H1 (cell line): ENCODE measurements at regions not wholly inside any gene's neighbourhood (a gene's known extent, or its start where the extent isn't known, plus 50 kb on each side); places are given as distances from the start of the nearest gene placed in this dataset.

Source experiments
- CTCF ChIA-PET: fragments of 300-600 bp; sonication (Branson Sonifier 250); formaldehyde crosslinking; loops from one replicate; lab custom pipeline; 2021; ENCODE audit not compliant: partially characterized antibody; lab: Charles Lee
- POLR2A ChIA-PET: fragments of 300-600 bp; sonication (Branson Sonifier 250); formaldehyde crosslinking; loops from one replicate; lab custom pipeline; 2021; ENCODE audit warnings: inconsistent platforms; ENCODE audit not compliant: partially characterized antibody; lab: Charles Lee
- DNase-seq, 2 experiments: peaks; one replicate each; pipeline versions ENCODE4 v3.0.0 to v3.0.0-alpha.2; 2010 to 2022; ENCODE audit warnings: low spot score in 2 of 2, low read depth in 1 of 2, mixed read lengths in 1 of 2
- FAIRE-seq: peaks from 2 replicates; lab custom pipeline; 2011; peaks lifted over from hg19 to GRCh38; lab: Jason Lieb, UNC
- H2AFZ ChIP-seq: 2 replicates; pipeline ENCODE4 v1.8.1; 2012; ENCODE audit warnings: low read length, inconsistent platforms
- H2AK5ac ChIP-seq: 2 replicates; pipeline ENCODE4 v1.6.1; 2013; ENCODE audit warnings: low read depth, low read length
- H2BK120ac ChIP-seq: replicated peaks from 2 replicates; pipeline ENCODE3; 2013; ENCODE audit warnings: low read depth, low read length, inconsistent platforms
- H2BK12ac ChIP-seq: 2 replicates; pipeline ENCODE4 v1.6.1; 2013; ENCODE audit warnings: low read depth, low read length
- H2BK15ac ChIP-seq: 2 replicates; pipeline ENCODE4 v1.6.1; 2013; ENCODE audit warnings: low read length
- H2BK20ac ChIP-seq: 2 replicates; pipeline ENCODE4 v1.6.1; 2013; ENCODE audit warnings: low read length
- H2BK5ac ChIP-seq: 2 replicates; pipeline ENCODE4 v1.6.1; 2013; ENCODE audit warnings: low read depth, low read length
- H3K14ac ChIP-seq: 2 replicates; pipeline ENCODE4 v1.6.1; 2013; ENCODE audit warnings: inconsistent platforms; ENCODE audit not compliant: insufficient read length
- H3K18ac ChIP-seq: 2 replicates; pipeline ENCODE4 v1.6.1; 2013; ENCODE audit warnings: low read length; ENCODE audit errors: extremely low read depth
- H3K23ac ChIP-seq: 2 replicates; pipeline ENCODE4 v1.6.1; 2013; ENCODE audit warnings: inconsistent platforms; ENCODE audit not compliant: insufficient read length
- H3K23me2 ChIP-seq: 2 replicates; pipeline ENCODE4 v1.6.1; 2013; ENCODE audit warnings: low read depth, low read length
- H3K27ac ChIP-seq: 2 replicates; pipeline ENCODE4 v1.6.1; 2011; ENCODE audit warnings: low read depth, low read length, inconsistent platforms
- H3K27me3 ChIP-seq, 4 experiments: replicated peaks in 1 of 4; 1 replicate in 1 of 4; 2 replicates in 3 of 4; pipeline versions ENCODE4 v1.6.1 to v1.8.1; 2011 to 2013; ENCODE audit warnings: low read length in 3 of 4, mild to moderate bottlenecking in 3 of 4, inconsistent platforms in 2 of 4, mixed read lengths in 2 of 4, moderate library complexity in 1 of 4; ENCODE audit not compliant: control insufficient read depth in 3 of 4, insufficient read depth in 3 of 4; ENCODE audit errors: extremely low read depth in 1 of 4
- H3K36me3 ChIP-seq, 4 experiments: 2 replicates each; pipeline versions ENCODE4 v1.6.1 to v1.8.1; 2011 to 2013; ENCODE audit warnings: mild to moderate bottlenecking in 4 of 4, low read length in 3 of 4, moderate library complexity in 2 of 4, control low read depth in 1 of 4, inconsistent platforms in 1 of 4; ENCODE audit not compliant: insufficient read depth in 4 of 4, control insufficient read depth in 2 of 4
- H3K4ac ChIP-seq: replicated peaks from 2 replicates; pipeline ENCODE3; 2013; ENCODE audit warnings: low read length, low read depth, mixed read lengths, inconsistent platforms; ENCODE audit not compliant: insufficient read length
- H3K4me1 ChIP-seq, 4 experiments: replicated peaks in 1 of 4; 1 replicate in 1 of 4; 2 replicates in 3 of 4; pipeline versions ENCODE4 v1.6.1 to v1.8.1; 2011 to 2013; ENCODE audit warnings: low read length in 3 of 4, inconsistent platforms in 2 of 4, mixed read lengths in 1 of 4; ENCODE audit not compliant: insufficient read depth in 4 of 4, control insufficient read depth in 3 of 4
- H3K4me2 ChIP-seq, 2 experiments: 2 replicates each; pipeline versions ENCODE4 v1.6.1 to v1.8.1; 2011 to 2013; ENCODE audit warnings: low read depth in 2 of 2, low read length in 2 of 2, control low read depth in 1 of 2, inconsistent platforms in 1 of 2, mild to moderate bottlenecking in 1 of 2; ENCODE audit not compliant: insufficient read depth in 1 of 2
- H3K4me3 ChIP-seq, 4 experiments: fragments of 200-600, 300-600 bp in 1 of 4; sonication (generic), shearing (Covaris generic), sonication (Bioruptor Twin) in 1 of 4; 2 replicates each; pipeline versions ENCODE4 v1.5.1 to v1.8.1; 2011 to 2016; ENCODE audit warnings: low read length in 4 of 4, low read depth in 3 of 4, control low read depth in 2 of 4, inconsistent platforms in 2 of 4, mild to moderate bottlenecking in 2 of 4, mixed read lengths in 1 of 4, moderate library complexity in 1 of 4; ENCODE audit not compliant: insufficient read depth in 2 of 4; ENCODE audit errors: extremely low read depth in 1 of 4
- H3K56ac ChIP-seq: replicated peaks from 2 replicates; pipeline ENCODE3; 2013; ENCODE audit warnings: low read depth, mild to moderate bottlenecking, mixed read lengths, low read length, inconsistent platforms; ENCODE audit not compliant: insufficient read length
- H3K79me1 ChIP-seq: 2 replicates; pipeline ENCODE4 v1.6.1; 2013; ENCODE audit warnings: low read depth, low read length, control low read depth
- H3K79me2 ChIP-seq, 2 experiments: 2 replicates each; pipeline versions ENCODE4 v1.6.1 to v1.8.1; 2012 to 2013; ENCODE audit warnings: low read length in 2 of 2, mild to moderate bottlenecking in 2 of 2, inconsistent platforms in 1 of 2; ENCODE audit not compliant: insufficient read depth in 2 of 2, control insufficient read depth in 1 of 2
- H3K9ac ChIP-seq, 4 experiments: replicated peaks in 1 of 4; 1 replicate in 1 of 4; 2 replicates in 3 of 4; pipeline versions ENCODE4 v1.6.1 to v1.8.1; 2011 to 2013; ENCODE audit warnings: low read depth in 3 of 4, low read length in 3 of 4, control low read depth in 2 of 4, mild to moderate bottlenecking in 2 of 4, moderate library complexity in 2 of 4, inconsistent platforms in 1 of 4; ENCODE audit errors: extremely low read depth in 1 of 4
- H3K9me3 ChIP-seq, 2 experiments: 2 replicates each; pipeline versions ENCODE4 v1.6.1 to v1.8.1; 2012 to 2013; ENCODE audit warnings: mild to moderate bottlenecking in 2 of 2, moderate library complexity in 2 of 2, control low read depth in 1 of 2, inconsistent platforms in 1 of 2, low read depth in 1 of 2, low read length in 1 of 2, mixed read lengths in 1 of 2; ENCODE audit not compliant: insufficient read depth in 2 of 2
- H4K20me1 ChIP-seq, 2 experiments: replicated peaks in 1 of 2; 2 replicates each; pipeline versions ENCODE3 to v1.8.1; 2011 to 2013; ENCODE audit warnings: inconsistent platforms in 2 of 2, low read length in 2 of 2, mild to moderate bottlenecking in 1 of 2; ENCODE audit not compliant: insufficient read depth in 2 of 2, control insufficient read depth in 1 of 2
- H4K5ac ChIP-seq: 2 replicates; pipeline ENCODE4 v1.6.1; 2013; ENCODE audit warnings: low read length, low read depth, mixed read lengths, inconsistent platforms; ENCODE audit not compliant: insufficient read length
- H4K8ac ChIP-seq: 2 replicates; pipeline ENCODE4 v1.8.0; 2013; ENCODE audit warnings: mild to moderate bottlenecking, moderate library complexity, low read length, inconsistent platforms; ENCODE audit not compliant: insufficient read depth; ENCODE audit errors: extremely low read depth
- H4K91ac ChIP-seq: replicated peaks from 2 replicates; pipeline ENCODE3; 2013; ENCODE audit warnings: low read length, mixed read lengths, inconsistent platforms; ENCODE audit not compliant: insufficient read length
- SP4 ChIP-seq: IDR thresholded peaks from 2 replicates; pipeline ENCODE4 v1.6.1; 2012; ENCODE audit warnings: low read length, inconsistent platforms
- WGBS, 2 experiments: shearing (Covaris generic) in 1 of 2; methylation state at CpG; one replicate each; pipeline versions ENCODE4 v1.1.6 to v1.1.7; 2013 to 2015; ENCODE audit warnings: low lambda C conversion rate in 2 of 2, mixed read lengths in 2 of 2, inconsistent platforms in 1 of 2, low coverage in 1 of 2, missing lambda C conversion rate in 1 of 2; ENCODE audit not compliant: insufficient replicate concordance in 2 of 2, insufficient coverage in 1 of 2, insufficient read length in 1 of 2; ENCODE audit errors: extremely low coverage in 1 of 2, missing lambda C conversion rate in 1 of 2; 5-methylcytosine and 5-hydroxymethylcytosine counted together

- FAIRE-seq = no peak
- Histone ChIP-seq H3K27ac (no peak overlapping the region), H2AFZ (no peak overlapping the region)
Measured at GRCh38 chr3:148319161-148319915, 378.4 kb upstream of the AGTR1 start.

More at GRCh38 chr3:148319161-148319915, 378.4 kb upstream of the AGTR1 start:
- no peak overlapping the region for H3K23ac ChIP-seq
- ChIA-PET POLR2A (no interaction called here), CTCF (no interaction called here)
- no peak overlapping the region for H2BK5ac ChIP-seq
- H2BK15ac ChIP-seq = no peak overlapping the region
- no peak overlapping the region for H4K8ac ChIP-seq
- no peak overlapping the region for H3K4me3 ChIP-seq
- H3K4ac ChIP-seq = no peak overlapping the region
- H4K5ac ChIP-seq = no peak overlapping the region
- no peak overlapping the region for H4K91ac ChIP-seq
- no peaks in the 10 kb centered on the region for H3K79me1 ChIP-seq
- H3K4me2 ChIP-seq = no peak overlapping the region
- no peaks in the 10 kb centered on the region for H3K79me2 ChIP-seq
- no peak for DNase-seq
- no peak overlapping the region for H2BK120ac ChIP-seq
- no peak overlapping the region for H3K14ac ChIP-seq
- H4K20me1 ChIP-seq = no peaks in the 10 kb centered on the region
- no peaks in the 10 kb centered on the region for H3K27me3 ChIP-seq
- no peak overlapping the region for H3K18ac ChIP-seq
- no peaks in the 10 kb centered on the region for H3K4me1 ChIP-seq
- no peak overlapping the region for H3K9ac ChIP-seq
- no peaks in the 10 kb centered on the region for H3K9me3 ChIP-seq
- no peak overlapping the region for H2BK12ac ChIP-seq
- H3K23me2 ChIP-seq = no peaks in the 10 kb centered on the region
- no peaks in the 10 kb centered on the region for H3K36me3 ChIP-seq
- WGBS, 2 experiments = 96% methylated on average over 7 of the region's 7 CpGs; no CpG with 5 or more reads in 1 of the 2 experiments
- no peak overlapping the region for H2BK20ac ChIP-seq
- no peak overlapping the region for H3K56ac ChIP-seq
- no peak overlapping the region for H2AK5ac ChIP-seq
- TF ChIP-seq SP4 = no peak
